UCSD-AML1 (cell line): ENCODE measurements at regions not wholly inside any gene's neighbourhood (a gene's known extent, or its start where the extent isn't known, plus 50 kb on each side); places are given as distances from the start of the nearest gene placed in this dataset.
"Not testable (repeated sequence)": the region's sequence is repeated elsewhere in the genome, so short reads cannot be mapped to it uniquely, and the experiment has no call there.

ENCODE experiments used
- DNase-seq: peaks from one replicate; lab custom pipeline; 2025; ENCODE audit not compliant: unreplicated experiment; lab: John Stamatoyannopoulos, UW

DNA sequence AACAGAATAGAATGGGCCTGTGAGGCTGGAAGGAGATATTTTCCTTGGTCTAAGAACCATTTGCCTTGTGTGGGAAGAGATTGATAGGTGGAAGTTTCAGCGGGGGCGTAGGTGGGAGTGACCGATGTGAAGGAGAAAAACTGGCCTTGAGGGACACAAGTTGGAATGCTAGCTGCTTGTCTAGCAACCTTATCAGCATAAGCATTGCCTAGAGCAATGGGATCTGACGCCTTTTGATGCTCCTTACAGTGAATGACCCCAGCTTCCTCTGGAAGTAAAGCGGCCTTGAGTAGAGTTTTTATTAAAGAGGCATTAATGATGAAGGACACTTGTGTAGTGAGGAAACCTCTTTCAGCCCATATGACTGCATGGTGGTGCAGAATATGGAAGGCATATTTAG lies 843.8 kb upstream of the ANO3 start:
- not testable (repeated sequence) for DNase-seq

DNA sequence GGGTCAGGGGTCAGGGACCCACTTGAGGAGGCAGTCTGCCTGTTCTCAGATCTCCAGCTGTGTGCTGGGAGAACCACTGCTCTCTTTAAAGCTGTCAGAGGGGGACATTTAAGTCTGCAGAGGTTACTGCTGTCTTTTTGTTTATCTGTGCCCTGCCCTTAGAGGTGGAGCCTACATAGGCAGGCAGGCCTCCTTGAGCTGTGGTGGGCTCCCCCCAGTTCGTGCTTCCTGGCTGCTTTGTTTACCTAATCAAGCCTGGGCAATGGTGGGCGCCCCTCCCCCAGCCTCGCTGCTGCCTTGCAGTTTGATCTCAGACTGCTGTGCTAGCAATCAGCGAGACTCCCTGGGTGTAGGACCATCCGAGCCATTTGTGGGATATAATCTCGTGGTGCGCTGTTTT lies 830.5 kb upstream of the ANO3 start:
- DNase-seq, result not testable (repeated sequence)

GRCh38 chr11:25515576-25515975 lies 816.4 kb upstream of the ANO3 start:
- DNase-seq, result no peak

GRCh38 chr11:25520459-25520858 lies 811.5 kb upstream of the ANO3 start:
- DNase-seq, result no peak

DNA sequence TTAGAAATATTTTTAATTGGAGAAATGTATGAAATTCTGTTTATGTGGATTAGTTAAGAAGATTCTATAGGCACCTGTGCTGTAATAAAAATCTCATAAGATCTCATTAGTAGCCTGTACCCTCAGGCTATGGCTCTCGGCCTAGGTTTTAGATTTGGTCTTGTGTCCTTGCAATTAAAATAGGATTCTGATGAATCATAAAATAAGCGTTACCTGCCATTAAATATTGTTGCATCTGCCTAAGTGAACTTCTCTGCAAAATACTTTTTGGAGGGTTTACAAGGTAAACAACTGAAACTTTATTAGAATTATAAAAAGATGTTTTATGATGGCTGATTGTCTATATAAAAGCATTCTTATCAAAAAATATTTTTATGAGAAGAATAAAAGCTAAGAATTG lies 804.1 kb upstream of the ANO3 start:
- DNase-seq, result no peak

GRCh38 chr11:25529572-25529971 lies 802.4 kb upstream of the ANO3 start:
- no peak for DNase-seq

DNA sequence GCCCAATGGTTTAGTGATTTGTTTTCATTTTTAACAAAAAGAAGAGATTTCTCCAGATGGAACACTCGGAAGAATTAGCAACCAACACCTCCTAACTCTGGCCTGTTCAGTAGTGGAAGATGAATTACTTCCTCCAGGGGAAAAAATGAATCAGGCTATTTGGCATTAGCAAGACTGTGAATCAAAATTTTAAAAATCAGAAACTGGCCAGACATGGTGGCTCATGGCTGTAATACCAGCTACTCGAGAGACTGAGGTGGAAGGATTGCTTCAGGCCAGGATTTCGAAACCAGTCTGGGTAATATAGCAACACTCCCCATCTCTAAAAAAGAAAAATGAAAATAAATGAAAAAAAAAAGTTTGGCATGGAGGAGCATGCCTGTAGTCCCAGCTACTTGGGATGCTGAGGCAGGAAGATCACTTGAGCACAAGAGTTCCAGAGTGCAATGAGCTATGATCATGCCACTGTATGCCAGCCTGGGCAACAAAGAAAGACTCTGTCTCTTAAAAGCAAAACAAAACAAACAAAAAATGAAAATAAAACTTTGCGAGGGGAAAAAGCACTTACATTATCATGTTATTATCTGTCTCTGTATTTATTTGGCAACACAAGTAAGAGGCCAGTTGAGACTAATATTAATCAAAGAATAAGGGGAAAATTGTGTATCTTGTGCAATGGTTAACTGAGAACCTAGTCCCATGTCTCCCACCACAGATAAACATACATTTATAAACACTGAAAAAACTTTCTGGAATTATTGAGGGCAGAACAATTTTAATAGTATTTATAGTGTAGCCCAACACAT lies 796.3 kb upstream of the ANO3 start:
- DNase-seq, result no peak

GRCh38 chr11:25536289-25536688 lies 795.6 kb upstream of the ANO3 start:
- no peak for DNase-seq

GRCh38 chr11:25537393-25537792 lies 794.5 kb upstream of the ANO3 start:
- DNase-seq, result no peak

DNA sequence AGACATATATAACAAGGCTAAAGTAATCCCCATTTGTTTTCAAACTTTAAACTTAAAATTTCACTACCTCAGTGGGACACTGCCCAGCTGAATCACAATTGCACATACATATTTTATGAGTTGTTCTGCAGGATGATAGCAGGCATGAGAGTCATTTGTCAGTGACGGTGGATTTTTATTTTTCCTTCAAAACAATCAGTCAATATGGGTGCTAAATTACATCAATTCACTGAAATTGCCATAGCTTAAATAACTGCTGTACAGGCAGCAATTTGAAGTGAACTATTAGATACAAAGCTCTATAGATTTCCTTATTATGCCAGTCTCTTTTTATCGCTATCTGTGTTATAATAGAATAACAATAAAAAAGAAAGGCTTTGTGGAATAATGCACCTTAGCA lies 784.6 kb upstream of the ANO3 start:
- DNase-seq, result no peak

DNA sequence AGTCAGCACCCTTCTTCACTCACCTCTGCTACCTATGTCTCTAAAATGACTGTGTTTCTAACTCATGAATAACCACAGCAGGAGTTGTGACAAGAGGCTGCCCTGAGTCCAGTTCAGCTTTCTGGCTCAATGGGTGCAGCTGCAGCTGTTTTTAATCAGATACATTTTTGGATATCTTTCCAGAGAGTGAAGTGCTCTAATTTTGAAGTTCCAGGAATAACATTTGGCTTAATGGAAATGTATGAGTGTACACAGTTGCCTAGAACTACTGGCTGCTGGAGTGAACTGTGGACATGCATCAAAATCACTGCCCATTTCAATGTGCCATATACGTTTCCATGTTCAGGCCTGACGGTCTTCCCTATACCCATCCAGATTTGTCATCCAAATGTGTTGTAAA lies 769.5 kb upstream of the ANO3 start:
- no peak for DNase-seq

GRCh38 chr11:25565846-25566245 lies 766.1 kb upstream of the ANO3 start:
- DNase-seq, result no peak

- DNase-seq, result no peak
Observed at GRCh38 chr11:25566298-25567200, 765.4 kb upstream of the ANO3 start.

DNA sequence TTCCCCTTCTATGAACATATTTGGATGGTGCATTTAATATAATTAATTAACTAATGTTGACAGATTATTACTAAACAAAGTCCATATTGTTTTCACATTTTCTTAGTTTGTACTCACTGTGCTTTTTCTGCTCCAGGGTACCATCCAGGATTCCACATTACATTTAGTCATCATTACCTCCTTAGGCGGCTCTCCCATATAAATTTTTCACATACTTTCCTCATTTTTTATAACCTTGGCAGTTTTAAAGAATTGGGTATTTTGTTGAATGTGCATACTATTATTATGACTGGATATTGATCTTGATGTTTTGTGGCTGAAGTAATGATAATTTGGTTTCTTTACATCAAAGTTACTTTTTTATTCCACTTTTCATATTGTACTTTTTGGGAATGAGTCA lies 755.6 kb upstream of the ANO3 start:
- DNase-seq, result no peak

DNA sequence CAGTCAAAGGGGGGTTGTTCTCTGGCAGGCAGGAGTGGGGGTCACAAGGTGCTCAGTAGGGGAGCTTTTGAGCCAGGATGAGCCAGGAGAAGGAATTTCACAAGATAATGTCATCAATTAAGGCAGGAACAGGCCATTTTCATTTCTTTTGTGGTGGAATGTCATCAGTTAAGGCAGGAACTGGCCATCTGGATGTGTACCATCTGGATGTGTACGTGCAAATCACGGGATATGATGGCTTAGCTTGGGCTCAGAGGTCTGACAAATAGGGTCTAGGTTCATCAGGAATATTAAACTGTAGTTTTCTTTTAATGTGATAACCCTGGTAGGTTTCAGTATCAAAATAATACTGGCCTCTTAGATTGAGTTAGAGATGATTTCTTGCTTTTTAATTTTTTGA lies 752.4 kb upstream of the ANO3 start:
- DNase-seq, result not testable (repeated sequence)

DNA sequence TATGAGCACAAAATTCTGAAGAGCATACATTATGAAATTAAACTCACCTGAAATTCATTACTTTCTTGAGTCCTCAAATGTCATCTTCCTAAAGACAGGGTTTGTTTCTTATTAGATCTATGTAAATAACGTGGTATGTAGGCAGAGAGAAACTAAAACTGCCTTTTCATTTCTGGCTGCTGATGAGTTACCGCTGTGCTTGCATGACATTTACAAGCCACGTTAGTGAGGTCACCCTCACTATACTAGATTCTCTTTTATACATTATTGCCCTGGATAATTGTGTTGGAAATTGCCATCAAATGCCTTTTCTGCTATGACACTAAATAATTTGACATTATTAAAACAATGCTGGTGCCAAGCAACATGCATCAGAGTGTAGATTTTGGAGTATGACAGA lies 748.3 kb upstream of the ANO3 start:
- no peak for DNase-seq

DNA sequence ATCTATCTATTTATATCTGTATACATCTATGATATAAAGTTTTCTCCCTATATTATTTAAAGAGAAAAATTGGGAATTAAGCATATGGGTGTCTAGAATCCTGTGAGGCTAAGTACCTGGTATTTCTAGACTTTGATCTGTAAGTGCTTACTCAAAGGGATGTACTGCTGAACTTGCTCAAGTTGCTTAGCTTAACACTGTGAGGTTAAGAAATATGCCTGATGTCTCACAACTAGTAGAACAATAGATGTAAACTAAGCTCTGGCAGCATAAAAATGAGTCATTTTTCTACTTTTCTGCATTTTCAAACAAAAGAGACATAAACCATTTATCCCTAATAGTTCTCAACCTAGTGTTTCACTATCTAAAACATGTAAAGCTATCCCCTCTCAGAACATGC lies 744.4 kb upstream of the ANO3 start:
- no peak for DNase-seq

DNA sequence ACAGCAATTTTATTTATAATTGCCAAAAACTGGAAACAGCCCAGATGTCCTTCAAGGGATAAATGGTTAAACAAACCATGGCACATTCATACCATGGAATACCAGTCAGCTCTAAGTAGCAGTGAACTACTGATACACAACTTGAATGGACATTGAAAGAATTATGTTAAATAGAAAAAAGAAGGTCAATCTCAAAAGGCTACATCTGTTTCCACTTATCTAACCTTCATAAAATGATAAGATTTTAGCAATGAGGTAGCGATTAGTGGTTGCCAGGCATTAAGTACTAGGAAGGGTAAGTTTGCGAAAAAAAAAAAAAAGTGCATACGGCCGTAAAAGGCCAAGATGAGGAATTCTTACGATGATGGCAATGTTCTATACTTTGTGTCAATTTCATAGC lies 738.7 kb upstream of the ANO3 start:
- DNase-seq, result no peak

DNA sequence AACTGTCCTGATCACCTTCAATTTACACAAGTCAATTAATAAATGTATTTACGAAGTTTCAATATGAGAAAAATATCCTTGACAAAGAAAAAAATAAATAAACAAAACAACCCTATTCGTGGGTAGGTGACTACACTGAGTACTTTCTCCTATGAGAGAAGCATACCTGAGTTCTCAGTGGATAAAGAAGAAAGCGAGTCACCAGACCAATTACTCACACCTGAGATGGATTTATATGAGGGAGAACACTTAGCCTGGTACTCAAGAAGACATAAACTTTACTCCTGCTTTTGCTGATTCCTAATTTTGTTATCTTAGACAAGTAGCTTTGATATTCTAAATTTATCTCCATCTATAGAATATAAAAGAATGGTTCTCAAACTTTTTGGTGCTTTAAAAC lies 735.2 kb upstream of the ANO3 start:
- DNase-seq, result no peak

GRCh38 chr11:25597696-25598095 lies 734.2 kb upstream of the ANO3 start:
- DNase-seq, result no peak

GRCh38 chr11:25602149-25602548 lies 729.8 kb upstream of the ANO3 start:
- DNase-seq, result no peak

DNA sequence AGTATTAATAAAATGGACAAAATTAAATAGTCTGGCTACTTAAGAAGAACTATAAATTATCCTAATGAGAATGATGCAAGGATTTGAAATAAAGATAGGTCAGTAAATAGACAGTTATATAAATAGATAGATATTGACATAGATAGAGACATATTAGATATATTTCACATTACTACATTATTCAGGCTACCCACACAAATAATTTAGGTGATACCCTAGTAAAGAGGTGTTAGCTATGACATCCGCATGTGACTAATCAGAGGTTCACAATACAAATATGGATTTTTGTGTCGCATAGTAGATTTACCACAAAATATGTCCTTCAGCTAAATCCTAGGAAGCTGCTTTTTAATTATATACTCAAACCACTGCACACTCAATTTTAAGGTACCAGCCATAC lies 729.0 kb upstream of the ANO3 start:
- no peak for DNase-seq
